ENCODE measurements at regions not wholly inside any gene's neighbourhood (a gene's known extent, or its start where the extent isn't known, plus 50 kb on each side); places are given as distances from the start of the nearest gene placed in this dataset.
"Not testable (repeated sequence)": the region's sequence is repeated elsewhere in the genome, so short reads cannot be mapped to it uniquely, and the experiment has no call there.

GRCh38 chr21:17738176-17738953, 80.8 kb downstream of the C21orf91 start:
- intact Hi-C loops (cut with micrococcal nuclease): no loop called here

- intact Hi-C loops (cut with micrococcal nuclease): no loop called here
These were observed 83.1 kb downstream of the C21orf91 start for GRCh38 chr21:17736072-17736471.

- intact Hi-C loops (cut with micrococcal nuclease): loop anchor here (5.0 kb wide), 1 partner anchor 49 kb away; no protein-coding TSS in a partner anchor
These were observed 85.9 kb downstream of the C21orf91 start for GRCh38 chr21:17733209-17733608.

- intact Hi-C loops (cut with micrococcal nuclease): loop anchor here (5.0 kb wide), 1 partner anchor 50 kb away; no protein-coding TSS in a partner anchor
These were observed 86.8 kb downstream of the C21orf91 start for GRCh38 chr21:17732306-17732705.

- intact Hi-C loops (cut with micrococcal nuclease): loop anchor here (5.0 kb wide), 1 partner anchor 51 kb away; no protein-coding TSS in a partner anchor
These were observed 87.6 kb downstream of the C21orf91 start for GRCh38 chr21:17731554-17731953.

- intact Hi-C loops (cut with micrococcal nuclease): loop anchor here (5.0 kb wide), 1 partner anchor 52 kb away; no protein-coding TSS in a partner anchor
These were observed 88.4 kb downstream of the C21orf91 start for GRCh38 chr21:17730782-17731181.

GRCh38 chr21:17729455-17729854, 89.7 kb downstream of the C21orf91 start:
- intact Hi-C loops (cut with micrococcal nuclease): no loop called here

GRCh38 chr21:17727361-17727760, 91.8 kb downstream of the C21orf91 start:
- intact Hi-C loops (cut with micrococcal nuclease): no loop called here

- intact Hi-C loops (cut with micrococcal nuclease): no loop called here
These were observed 92.9 kb downstream of the C21orf91 start for GRCh38 chr21:17726047-17726829.

- intact Hi-C loops (cut with micrococcal nuclease): no loop called here
These were observed 93.8 kb downstream of the C21orf91 start for GRCh38 chr21:17725339-17725738.

GRCh38 chr21:17712887-17713286, 100.2 kb upstream of the BTG3 start:
- intact Hi-C loops (cut with micrococcal nuclease): no loop called here

GRCh38 chr21:17711896-17712295, 99.2 kb upstream of the BTG3 start:
- intact Hi-C loops (cut with micrococcal nuclease): no loop called here

GRCh38 chr21:17709266-17709611, 96.5 kb upstream of the BTG3 start:
- intact Hi-C loops (cut with micrococcal nuclease): loop anchor here (1.0 to 2.0 kb wide), 3 partner anchors 24 to 111 kb away; no protein-coding TSS in a partner anchor

- intact Hi-C loops (cut with micrococcal nuclease): loop anchor here (1.0 to 2.0 kb wide), 3 partner anchors 24 to 112 kb away; no protein-coding TSS in a partner anchor
These were observed 96.0 kb upstream of the BTG3 start for GRCh38 chr21:17708522-17709265.

- intact Hi-C loops (cut with micrococcal nuclease): no loop called here
These were observed 87.0 kb upstream of the BTG3 start for GRCh38 chr21:17699524-17700189.

GRCh38 chr21:17697473-17697872, 84.8 kb upstream of the BTG3 start:
- intact Hi-C loops (cut with micrococcal nuclease): no loop called here

GRCh38 chr21:17694416-17694815, 81.7 kb upstream of the BTG3 start:
- intact Hi-C loops (cut with micrococcal nuclease): not testable (repeated sequence)

GRCh38 chr21:17693801-17694200, 81.1 kb upstream of the BTG3 start:
- intact Hi-C loops (cut with micrococcal nuclease): no loop called here

- intact Hi-C loops (cut with micrococcal nuclease): no loop called here
These were observed 77.4 kb upstream of the BTG3 start for GRCh38 chr21:17690078-17690494.

GRCh38 chr21:17688912-17689874, 76.5 kb upstream of the BTG3 start:
- intact Hi-C loops (cut with micrococcal nuclease): loop anchor here (5.0 kb wide), 1 partner anchor 558 kb away; no protein-coding TSS in a partner anchor

All from T-helper 1 cell treated with Interleukin-12 subunit alpha and Interleukin-12 subunit beta and Interleukin-4 antibody, amounts not matched to agents 30 ng/mL and 1 ng/mL, for 36 hours (primary cell).